ENCODE measurements at regions not wholly inside any gene's neighbourhood (a gene's known extent, or its start where the extent isn't known, plus 50 kb on each side); places are given as distances from the start of the nearest gene placed in this dataset.

- TF ChIP-seq CTCF (conservative IDR thresholded peaks at IDR 0.05; ENCODE audit: low read length): no peak
- no peak for TF ChIP-seq EZH2phosphoT487 (IDR thresholded peaks at IDR 0.05; ENCODE audit: borderline replicate concordance)
Measured at GRCh38 chr9:115914291-115914690, 239.3 kb upstream of the PAPPA start.

All from Loucy (cell line).